ENCODE measurements at regions not wholly inside any gene's neighbourhood (a gene's known extent, or its start where the extent isn't known, plus 50 kb on each side); places are given as distances from the start of the nearest gene placed in this dataset.

GRCh38 chr6:14212632-14213031, 95.1 kb downstream of the CD83 start:
- TF ChIP-seq CTCF (IDR thresholded peaks at IDR 0.05) (no peak), POLR2A (IDR thresholded peaks at IDR 0.05) (no peak)

Data from sigmoid colon (tissue), 3 donors.